Lower lobe of right lung (tissue), 2 donors: ENCODE measurements at regions not wholly inside any gene's neighbourhood (a gene's known extent, or its start where the extent isn't known, plus 50 kb on each side); places are given as distances from the start of the nearest gene placed in this dataset.

Experiments
- ATAC-seq, 2 donors: fragments of 200-7000 bp; cut with Tn5 transposase; one replicate each; pipeline ENCODE4 v1.9.1; 2020 to 2022; ENCODE audit warnings: mild to moderate bottlenecking in 2 of 2, moderate library complexity in 2 of 2
- DNase-seq: peaks from one replicate; pipeline ENCODE4 v3.0.0-alpha.2; 2020
- H3K27ac ChIP-seq: fragments of 200-600 bp; one replicate; pipeline ENCODE4 v1.8.0; 2022
- H3K27me3 ChIP-seq: fragments of 200-600 bp; one replicate; pipeline ENCODE4 v1.8.0; 2022; ENCODE audit warnings: low read depth
- H3K36me3 ChIP-seq: fragments of 200-600 bp; one replicate; pipeline ENCODE4 v1.8.0; 2022; ENCODE audit warnings: mild to moderate bottlenecking
- H3K4me1 ChIP-seq: fragments of 200-600 bp; one replicate; pipeline ENCODE4 v1.8.0; 2022
- H3K4me3 ChIP-seq: fragments of 200-600 bp; one replicate; pipeline ENCODE4 v1.8.0; 2022; ENCODE audit warnings: mild to moderate bottlenecking
- H3K9me3 ChIP-seq: fragments of 200-600 bp; one replicate; pipeline ENCODE4 v1.8.0; 2022
- intact Hi-C: fragments of 100-400 bp; cut with DNase I; formaldehyde crosslinking; loops from one replicate; pipeline ENCODE4 v1.11.0; 2022
- TF ChIP-seq, protein P1 (sequence below): fragments of 200-600 bp; IDR thresholded peaks from one replicate; pipeline ENCODE4 v1.8.0; 2022; ENCODE audit warnings: antibody characterized with exemption, mild to moderate bottlenecking
- donor health status: DM: no; HTN: yes; CAD: no; lungs with severe emphysema.

DNA sequence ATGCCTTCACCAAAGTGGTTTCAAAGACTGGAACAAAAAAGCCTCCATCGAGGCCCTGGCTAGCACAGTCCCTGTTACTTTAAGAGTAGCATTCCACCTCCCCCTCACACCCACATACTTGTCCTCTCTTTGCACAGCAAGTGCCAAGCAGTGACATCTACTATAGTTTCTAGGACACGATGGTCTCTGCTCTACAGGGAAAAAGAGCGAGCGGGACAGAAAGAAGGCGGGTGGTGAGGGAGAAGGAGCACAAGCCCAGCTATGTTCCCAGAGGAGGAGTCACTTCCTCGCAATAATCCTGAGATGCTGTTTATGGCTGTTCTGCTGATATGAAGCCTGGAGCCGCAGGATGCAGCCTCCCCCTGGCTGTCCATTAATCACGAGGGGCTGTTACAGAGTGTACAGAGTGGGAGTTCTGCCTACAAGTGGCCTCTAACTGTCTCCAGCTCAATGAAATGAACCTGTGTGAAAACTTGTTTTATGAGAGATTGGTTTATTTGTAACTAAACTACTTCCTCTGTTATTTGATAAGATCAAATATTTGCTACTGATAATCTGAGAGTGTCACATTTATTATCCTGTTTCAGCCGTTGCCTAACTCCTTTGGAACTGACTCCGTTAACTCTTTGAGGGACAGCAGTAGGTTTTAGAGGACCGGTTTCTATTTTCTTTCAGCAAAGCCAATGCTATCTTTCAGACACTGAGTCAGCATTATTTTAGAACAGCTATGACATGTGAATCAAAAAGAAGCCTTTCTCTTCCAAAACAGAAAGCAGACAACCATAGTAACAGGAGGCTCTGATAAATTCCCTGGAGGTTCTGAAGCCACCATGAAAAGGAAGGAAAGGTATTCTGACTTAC is 208.0 kb downstream of the SPRY2 start:
- Histone ChIP-seq H3K27ac (peak overlapping the region; percentile 70), H3K27me3 (no peaks in the 10 kb centered on the region), H3K4me1 (peaks cover 30% of the 10 kb centered on the region), H3K9me3 (no peaks in the 10 kb centered on the region), H3K4me3 (peak overlapping the region; percentile 35), H3K36me3 (no peaks in the 10 kb centered on the region)
- TF ChIP-seq, protein P1, sequence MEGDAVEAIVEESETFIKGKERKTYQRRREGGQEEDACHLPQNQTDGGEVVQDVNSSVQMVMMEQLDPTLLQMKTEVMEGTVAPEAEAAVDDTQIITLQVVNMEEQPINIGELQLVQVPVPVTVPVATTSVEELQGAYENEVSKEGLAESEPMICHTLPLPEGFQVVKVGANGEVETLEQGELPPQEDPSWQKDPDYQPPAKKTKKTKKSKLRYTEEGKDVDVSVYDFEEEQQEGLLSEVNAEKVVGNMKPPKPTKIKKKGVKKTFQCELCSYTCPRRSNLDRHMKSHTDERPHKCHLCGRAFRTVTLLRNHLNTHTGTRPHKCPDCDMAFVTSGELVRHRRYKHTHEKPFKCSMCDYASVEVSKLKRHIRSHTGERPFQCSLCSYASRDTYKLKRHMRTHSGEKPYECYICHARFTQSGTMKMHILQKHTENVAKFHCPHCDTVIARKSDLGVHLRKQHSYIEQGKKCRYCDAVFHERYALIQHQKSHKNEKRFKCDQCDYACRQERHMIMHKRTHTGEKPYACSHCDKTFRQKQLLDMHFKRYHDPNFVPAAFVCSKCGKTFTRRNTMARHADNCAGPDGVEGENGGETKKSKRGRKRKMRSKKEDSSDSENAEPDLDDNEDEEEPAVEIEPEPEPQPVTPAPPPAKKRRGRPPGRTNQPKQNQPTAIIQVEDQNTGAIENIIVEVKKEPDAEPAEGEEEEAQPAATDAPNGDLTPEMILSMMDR, result no peak
- ATAC-seq (peak; percentile 93 to 95), DNase-seq (peak; percentile 55)
- intact Hi-C loops, result no loop called here

DNA sequence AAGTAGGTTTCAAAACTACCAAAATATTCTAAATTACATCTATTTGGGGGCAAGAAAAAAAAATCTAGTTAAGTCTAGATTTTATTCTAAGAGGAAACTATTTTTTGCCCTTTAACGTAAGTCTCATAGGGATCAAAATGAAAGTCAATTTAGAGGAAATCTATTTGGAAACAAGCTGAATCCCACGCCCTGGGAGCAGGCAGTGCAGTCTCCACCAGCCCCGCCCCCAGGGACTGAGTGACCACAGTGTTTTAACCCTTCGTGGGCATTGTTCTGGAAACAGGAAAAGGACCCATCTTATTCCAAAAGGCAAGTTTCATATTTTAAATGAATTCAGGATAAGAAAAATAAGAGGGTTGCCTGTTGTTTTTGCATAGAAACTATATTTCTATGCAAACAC is 209.7 kb downstream of the SPRY2 start:
- peaks cover 30% of the 10 kb centered on the region for H3K4me1 ChIP-seq
- H3K4me3 ChIP-seq, result peak overlapping the region; percentile 37
- H3K36me3 ChIP-seq, result no peaks in the 10 kb centered on the region
- intact Hi-C loops, result no loop called here
- no peaks in the 10 kb centered on the region for H3K9me3 ChIP-seq
- TF ChIP-seq, protein P1, result no peak
- ATAC-seq, result peak; percentile 66 to 74
- no peaks in the 10 kb centered on the region for H3K27me3 ChIP-seq
- peak; percentile 88 for DNase-seq
- H3K27ac ChIP-seq, result peak overlapping the region; percentile 29

DNA sequence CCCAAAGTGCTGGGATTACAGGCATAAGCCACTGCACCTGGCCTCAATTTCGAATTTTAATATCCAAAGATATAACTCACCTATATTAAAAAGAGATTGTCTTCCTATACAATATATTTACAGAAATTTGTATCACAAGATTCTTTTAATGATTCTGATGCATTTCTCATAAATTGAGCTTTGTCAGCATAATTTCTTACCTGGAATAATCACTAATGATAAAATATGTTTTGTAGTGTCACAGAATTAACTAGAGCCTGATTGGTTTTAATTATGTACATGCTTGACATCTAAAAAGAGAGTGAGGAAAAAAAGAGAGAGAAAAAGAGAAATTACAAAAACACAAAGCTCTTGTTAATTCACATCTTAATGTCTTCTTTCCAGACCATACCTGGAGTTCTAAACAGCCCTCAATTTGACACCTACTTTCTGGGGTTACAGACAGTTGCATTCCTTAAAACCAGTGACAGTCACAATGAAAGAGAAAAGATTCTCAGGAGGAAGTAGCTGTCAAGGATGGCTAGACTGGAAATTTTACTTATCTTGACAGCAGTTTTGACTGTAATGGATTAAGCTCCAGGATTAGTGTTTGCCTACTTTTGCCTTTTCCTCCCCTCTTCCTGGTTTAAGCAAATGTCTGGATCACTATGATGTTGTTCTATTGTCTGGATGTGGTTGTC is 214.4 kb downstream of the SPRY2 start:
- DNase-seq, result no peak
- ATAC-seq, result no peak
- no peaks in the 10 kb centered on the region for H3K9me3 ChIP-seq
- intact Hi-C loops, result no loop called here
- no peak overlapping the region for H3K27ac ChIP-seq
- H3K4me3 ChIP-seq, result no peak overlapping the region
- H3K4me1 ChIP-seq, result peaks cover 4% of the 10 kb centered on the region
- TF ChIP-seq, protein P1, result no peak
- no peaks in the 10 kb centered on the region for H3K27me3 ChIP-seq
- H3K36me3 ChIP-seq, result no peaks in the 10 kb centered on the region

DNA sequence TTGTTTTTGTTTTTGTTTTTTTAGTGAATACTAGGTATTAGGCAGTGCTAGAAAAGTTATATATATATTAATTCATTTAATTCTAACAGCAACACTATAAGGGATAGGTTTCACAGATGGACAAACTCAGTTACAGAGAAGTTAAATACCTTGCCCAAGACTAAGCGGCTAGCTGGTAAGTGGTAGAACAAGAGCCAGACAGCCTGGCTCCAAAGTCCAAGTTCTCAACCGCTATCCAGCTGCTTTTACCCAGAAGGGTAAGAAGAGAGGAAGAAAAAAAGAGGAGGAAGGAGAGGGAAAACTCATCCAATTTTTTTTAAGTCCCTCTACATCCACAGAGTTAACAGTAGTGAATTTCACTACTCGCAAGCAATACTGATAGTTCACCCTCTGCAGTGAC is 217.0 kb downstream of the SPRY2 start:
- TF ChIP-seq, protein P1, result no peak
- H3K27me3 ChIP-seq, result no peaks in the 10 kb centered on the region
- intact Hi-C loops, result no loop called here
- no peak overlapping the region for H3K27ac ChIP-seq
- ATAC-seq (no peak), DNase-seq (no peak)
- no peaks in the 10 kb centered on the region for H3K4me1 ChIP-seq
- H3K4me3 ChIP-seq, result no peak overlapping the region
- no peaks in the 10 kb centered on the region for H3K36me3 ChIP-seq
- no peaks in the 10 kb centered on the region for H3K9me3 ChIP-seq

DNA sequence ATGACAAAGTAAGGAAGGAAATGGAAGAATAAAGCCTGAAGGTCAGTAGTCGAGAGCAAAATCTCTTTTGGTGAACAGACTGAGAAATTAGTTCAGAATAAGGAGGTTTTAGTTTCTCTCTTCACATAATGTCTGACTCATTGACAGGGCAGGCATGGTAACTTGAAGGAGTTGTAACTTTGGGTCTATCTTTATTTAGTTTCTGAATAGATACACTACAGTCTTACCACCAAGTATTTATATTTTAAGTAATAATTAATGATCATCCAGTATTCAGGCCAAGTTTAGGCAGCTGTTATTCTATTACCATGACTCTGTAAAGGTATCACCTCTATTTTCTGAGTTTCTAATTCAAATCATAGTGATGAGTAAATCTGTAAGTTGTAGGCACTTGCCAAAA is 219.9 kb downstream of the SPRY2 start:
- H3K9me3 ChIP-seq, result no peaks in the 10 kb centered on the region
- no peak for ATAC-seq
- no peaks in the 10 kb centered on the region for H3K4me1 ChIP-seq
- no peak overlapping the region for H3K4me3 ChIP-seq
- H3K36me3 ChIP-seq, result no peaks in the 10 kb centered on the region
- TF ChIP-seq, protein P1, result no peak
- H3K27me3 ChIP-seq, result no peaks in the 10 kb centered on the region
- no peak for DNase-seq
- H3K27ac ChIP-seq, result no peak overlapping the region
- intact Hi-C loops, result no loop called here
